ENCODE measurements at regions not wholly inside any gene's neighbourhood (a gene's known extent, or its start where the extent isn't known, plus 50 kb on each side); places are given as distances from the start of the nearest gene placed in this dataset.

DNA sequence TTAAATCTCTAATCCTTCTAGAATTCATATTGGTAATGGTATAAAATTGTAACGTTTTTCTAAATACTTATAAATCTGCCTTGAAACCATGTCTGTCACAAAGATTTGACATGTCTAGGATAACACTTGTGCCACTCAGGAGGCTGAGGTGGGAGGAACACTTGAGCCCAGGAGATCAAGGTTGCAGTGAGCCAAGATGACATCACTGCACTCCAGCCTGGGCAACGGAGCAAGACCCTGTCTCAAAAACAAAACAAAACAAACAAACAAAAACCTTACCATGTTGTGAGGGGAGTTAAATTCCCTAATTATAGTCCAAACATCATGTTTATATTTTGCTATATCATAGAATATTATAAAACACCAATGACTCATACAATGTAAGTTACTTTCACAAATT is 317.5 kb upstream of the SOX5 start:
- H3K27me3 ChIP-seq (ENCODE audit: control insufficient read depth, insufficient read depth, low read length) = no peaks in the 10 kb centered on the region
- H3K36me3 ChIP-seq (ENCODE audit: control insufficient read depth, insufficient read depth, low read length) = no peaks in the 10 kb centered on the region
- no peaks in the 10 kb centered on the region for H3K9me3 ChIP-seq (ENCODE audit: control insufficient read depth, insufficient read depth, low read depth, low read length)
- H3K4me3 ChIP-seq (ENCODE audit: low read depth in 2 of 2, low read length in 2 of 2) = no peak overlapping the region
- no peak for ATAC-seq
- no TSS peak for BruUV-seq (replicated peaks)
- no peak overlapping the region for H3K27ac ChIP-seq (ENCODE audit: low read length)
- ChIA-PET POLR2A (no interaction called here), CTCF (no interaction called here)
- intact Hi-C loops (cut with micrococcal nuclease; ENCODE audit: unreplicated experiment) (no loop called here), in situ Hi-C loops (cut with HindIII; ENCODE audit: low pct_unique_long_range_greater_than_20kb, low sequenced_read_pairs) (no loop called here)
- no peak for DNase-seq (ENCODE audit: low read depth, low spot score)
- TF ChIP-seq POLR2AphosphoS5 (IDR thresholded peaks at IDR 0.05; ENCODE audit: low read depth, low read length) = no peak
- H3K4me1 ChIP-seq (ENCODE audit: control insufficient read depth, insufficient read depth, low read length) = no peaks in the 10 kb centered on the region

DNA sequence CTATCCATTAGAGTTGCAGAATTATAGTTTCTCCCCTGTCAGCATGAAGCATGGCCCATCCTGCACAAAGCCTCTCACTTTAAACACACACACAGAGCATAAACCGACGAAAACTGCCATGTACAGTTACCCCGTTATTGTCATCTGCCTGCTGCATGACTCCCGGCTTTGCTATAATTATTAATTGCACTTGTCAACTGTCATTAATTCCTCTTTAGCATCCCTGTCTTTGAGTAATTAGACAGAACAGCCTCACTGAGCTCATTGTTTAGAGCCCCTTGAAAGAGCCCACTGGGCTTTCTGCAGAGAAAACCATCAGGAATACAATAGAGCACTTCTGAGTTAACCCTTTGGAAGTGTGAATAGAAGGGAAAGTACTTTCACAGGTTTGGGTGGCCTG is 307.2 kb upstream of the SOX5 start:
- DNase-seq (ENCODE audit: low read depth, low spot score) (no peak), ATAC-seq (no peak)
- no TSS peak for BruUV-seq (replicated peaks)
- TF ChIP-seq POLR2AphosphoS5 (IDR thresholded peaks at IDR 0.05; ENCODE audit: low read depth, low read length) = no peak
- H3K9me3 ChIP-seq (ENCODE audit: control insufficient read depth, insufficient read depth, low read depth, low read length) = no peaks in the 10 kb centered on the region
- H3K27me3 ChIP-seq (ENCODE audit: control insufficient read depth, insufficient read depth, low read length) = no peaks in the 10 kb centered on the region
- in situ Hi-C loops (cut with HindIII; ENCODE audit: low pct_unique_long_range_greater_than_20kb, low sequenced_read_pairs) = no loop called here
- ChIA-PET POLR2A (no interaction called here), CTCF (no interaction called here)
- H3K4me3 ChIP-seq (ENCODE audit: low read depth in 2 of 2, low read length in 2 of 2) = no peak overlapping the region
- no peak overlapping the region for H3K27ac ChIP-seq (ENCODE audit: low read length)
- intact Hi-C loops (cut with micrococcal nuclease; ENCODE audit: unreplicated experiment) = no loop called here
- no peaks in the 10 kb centered on the region for H3K36me3 ChIP-seq (ENCODE audit: control insufficient read depth, insufficient read depth, low read length)
- no peaks in the 10 kb centered on the region for H3K4me1 ChIP-seq (ENCODE audit: control insufficient read depth, insufficient read depth, low read length)

DNA sequence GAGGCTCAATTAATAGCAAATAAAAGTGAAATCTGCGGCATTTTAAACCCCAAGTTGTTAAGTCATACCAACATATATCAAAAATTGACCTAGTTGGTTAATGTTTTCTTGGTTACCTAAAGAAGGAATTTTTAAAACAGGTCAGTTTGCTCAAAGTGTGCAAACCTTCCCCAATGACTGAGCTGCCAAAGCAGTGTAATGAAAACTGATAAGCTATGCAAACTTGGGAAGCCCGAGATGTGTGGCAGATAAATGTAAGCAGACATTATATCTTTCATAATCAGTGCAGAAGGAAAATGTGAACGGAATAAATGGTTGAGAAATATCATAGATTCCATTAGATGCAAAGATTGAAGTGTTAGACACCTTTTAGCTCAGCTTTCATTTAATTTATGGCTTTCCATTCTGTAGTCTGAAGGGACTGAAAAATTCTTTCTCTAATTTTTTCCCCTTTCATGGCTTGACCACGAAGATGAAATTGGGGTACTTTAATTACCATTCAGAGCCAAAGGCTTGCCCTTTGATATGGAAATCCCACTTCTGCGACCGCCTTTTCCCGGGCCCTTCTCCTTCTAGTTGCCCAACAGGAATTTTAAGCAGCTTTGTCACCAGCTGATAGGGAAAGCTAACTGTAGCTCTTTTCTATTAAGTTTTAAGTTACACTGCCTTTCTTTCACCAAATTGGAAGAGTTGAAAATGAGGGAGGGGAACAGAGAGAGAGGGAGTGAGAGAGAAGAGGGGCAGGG is 306.6 kb upstream of the SOX5 start:
- H3K27me3 ChIP-seq (ENCODE audit: control insufficient read depth, insufficient read depth, low read length) = no peaks in the 10 kb centered on the region
- intact Hi-C loops (cut with micrococcal nuclease; ENCODE audit: unreplicated experiment) (no loop called here), in situ Hi-C loops (cut with HindIII; ENCODE audit: low pct_unique_long_range_greater_than_20kb, low sequenced_read_pairs) (no loop called here)
- TF ChIP-seq, protein P1, sequence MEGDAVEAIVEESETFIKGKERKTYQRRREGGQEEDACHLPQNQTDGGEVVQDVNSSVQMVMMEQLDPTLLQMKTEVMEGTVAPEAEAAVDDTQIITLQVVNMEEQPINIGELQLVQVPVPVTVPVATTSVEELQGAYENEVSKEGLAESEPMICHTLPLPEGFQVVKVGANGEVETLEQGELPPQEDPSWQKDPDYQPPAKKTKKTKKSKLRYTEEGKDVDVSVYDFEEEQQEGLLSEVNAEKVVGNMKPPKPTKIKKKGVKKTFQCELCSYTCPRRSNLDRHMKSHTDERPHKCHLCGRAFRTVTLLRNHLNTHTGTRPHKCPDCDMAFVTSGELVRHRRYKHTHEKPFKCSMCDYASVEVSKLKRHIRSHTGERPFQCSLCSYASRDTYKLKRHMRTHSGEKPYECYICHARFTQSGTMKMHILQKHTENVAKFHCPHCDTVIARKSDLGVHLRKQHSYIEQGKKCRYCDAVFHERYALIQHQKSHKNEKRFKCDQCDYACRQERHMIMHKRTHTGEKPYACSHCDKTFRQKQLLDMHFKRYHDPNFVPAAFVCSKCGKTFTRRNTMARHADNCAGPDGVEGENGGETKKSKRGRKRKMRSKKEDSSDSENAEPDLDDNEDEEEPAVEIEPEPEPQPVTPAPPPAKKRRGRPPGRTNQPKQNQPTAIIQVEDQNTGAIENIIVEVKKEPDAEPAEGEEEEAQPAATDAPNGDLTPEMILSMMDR (IDR thresholded peaks at IDR 0.05) = no peak
- TF ChIP-seq, protein P2, sequence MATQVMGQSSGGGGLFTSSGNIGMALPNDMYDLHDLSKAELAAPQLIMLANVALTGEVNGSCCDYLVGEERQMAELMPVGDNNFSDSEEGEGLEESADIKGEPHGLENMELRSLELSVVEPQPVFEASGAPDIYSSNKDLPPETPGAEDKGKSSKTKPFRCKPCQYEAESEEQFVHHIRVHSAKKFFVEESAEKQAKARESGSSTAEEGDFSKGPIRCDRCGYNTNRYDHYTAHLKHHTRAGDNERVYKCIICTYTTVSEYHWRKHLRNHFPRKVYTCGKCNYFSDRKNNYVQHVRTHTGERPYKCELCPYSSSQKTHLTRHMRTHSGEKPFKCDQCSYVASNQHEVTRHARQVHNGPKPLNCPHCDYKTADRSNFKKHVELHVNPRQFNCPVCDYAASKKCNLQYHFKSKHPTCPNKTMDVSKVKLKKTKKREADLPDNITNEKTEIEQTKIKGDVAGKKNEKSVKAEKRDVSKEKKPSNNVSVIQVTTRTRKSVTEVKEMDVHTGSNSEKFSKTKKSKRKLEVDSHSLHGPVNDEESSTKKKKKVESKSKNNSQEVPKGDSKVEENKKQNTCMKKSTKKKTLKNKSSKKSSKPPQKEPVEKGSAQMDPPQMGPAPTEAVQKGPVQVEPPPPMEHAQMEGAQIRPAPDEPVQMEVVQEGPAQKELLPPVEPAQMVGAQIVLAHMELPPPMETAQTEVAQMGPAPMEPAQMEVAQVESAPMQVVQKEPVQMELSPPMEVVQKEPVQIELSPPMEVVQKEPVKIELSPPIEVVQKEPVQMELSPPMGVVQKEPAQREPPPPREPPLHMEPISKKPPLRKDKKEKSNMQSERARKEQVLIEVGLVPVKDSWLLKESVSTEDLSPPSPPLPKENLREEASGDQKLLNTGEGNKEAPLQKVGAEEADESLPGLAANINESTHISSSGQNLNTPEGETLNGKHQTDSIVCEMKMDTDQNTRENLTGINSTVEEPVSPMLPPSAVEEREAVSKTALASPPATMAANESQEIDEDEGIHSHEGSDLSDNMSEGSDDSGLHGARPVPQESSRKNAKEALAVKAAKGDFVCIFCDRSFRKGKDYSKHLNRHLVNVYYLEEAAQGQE (IDR thresholded peaks at IDR 0.05; ENCODE audit: insufficient read depth in 1 of 2, low read depth in 2 of 2, low read length in 1 of 2) = no peak
- TF ChIP-seq POLR2AphosphoS5 (IDR thresholded peaks at IDR 0.05; ENCODE audit: low read depth, low read length) (no peak), SIN3A (IDR thresholded peaks at IDR 0.05; ENCODE audit: borderline replicate concordance, insufficient read depth, low read depth, low read length) (no peak), TCF7L2 (IDR thresholded peaks at IDR 0.05; ENCODE audit: low read depth, low read length) (no peak)
- no TSS peak for BruUV-seq (replicated peaks)
- ChIA-PET CTCF (no interaction called here), POLR2A (no interaction called here)
- no peaks in the 10 kb centered on the region for H3K9me3 ChIP-seq (ENCODE audit: control insufficient read depth, insufficient read depth, low read depth, low read length)
- no peak for DNase-seq (ENCODE audit: low read depth, low spot score)
- H3K36me3 ChIP-seq (ENCODE audit: control insufficient read depth, insufficient read depth, low read length) = no peaks in the 10 kb centered on the region
- ATAC-seq = no peak
- no peak overlapping the region for H3K4me3 ChIP-seq (ENCODE audit: low read depth in 2 of 2, low read length in 2 of 2)
- H3K27ac ChIP-seq (ENCODE audit: low read length) = no peak overlapping the region
- H3K4me1 ChIP-seq (ENCODE audit: control insufficient read depth, insufficient read depth, low read length) = no peaks in the 10 kb centered on the region

All from Panc1 (cell line).